ENCODE measurements at regions not wholly inside any gene's neighbourhood (a gene's known extent, or its start where the extent isn't known, plus 50 kb on each side); places are given as distances from the start of the nearest gene placed in this dataset.

GRCh38 chr9:13382595-13382994 lies 103.1 kb upstream of the MPDZ start (continued):
- TF ChIP-seq ATF3 (IDR thresholded peaks at IDR 0.05) (no peak), ATF3 (CRISPR knock-in tag; conservative IDR thresholded peaks at IDR 0.05) (no peak)

- 0% methylated on average over 1 of the region's 3 CpGs for WGBS (ENCODE audit: insufficient coverage, low coverage, missing lambda C conversion rate)
- H3K4me3 ChIP-seq = no peak overlapping the region
- H3K4me2 ChIP-seq (ENCODE audit: insufficient read depth, low read length) = no peak overlapping the region
- no peak for DNase-seq (ENCODE audit: extremely low read depth in 1 of 4, low spot score in 3 of 4)
- BruUV-seq (replicated peaks) = no TSS peak
- ChIA-PET POLR2A (no interaction called here), CTCF (ENCODE audit: low intra/inter-chr PET ratio) (no interaction called here)
- H3K27me3 ChIP-seq (ENCODE audit: control insufficient read depth in 2 of 2, insufficient read depth in 2 of 2, low read length in 2 of 2) = no peaks in the 10 kb centered on the region
- H3K9me1 ChIP-seq (ENCODE audit: control insufficient read depth, insufficient read depth, low read length) = no peaks in the 10 kb centered on the region
- no peak overlapping the region for H2AFZ ChIP-seq (ENCODE audit: low read depth, low read length)
- no peaks in the 10 kb centered on the region for H3K36me3 ChIP-seq (ENCODE audit: control insufficient read depth, insufficient read depth, low read length)
- intact Hi-C loops (cut with micrococcal nuclease) = no loop called here
- H4K20me1 ChIP-seq (replicated peaks; ENCODE audit: control insufficient read depth, insufficient read depth, low read length) = no peaks in the 10 kb centered on the region
- no peak overlapping the region for H3K9ac ChIP-seq (ENCODE audit: insufficient read depth in 1 of 2, low read depth in 2 of 2, low read length in 2 of 2)
- H3K9me3 ChIP-seq (replicated peaks; ENCODE audit: control insufficient read depth, insufficient read depth, low read depth, low read length) = no peaks in the 10 kb centered on the region
- in situ Hi-C loops (cut with MboI) = no loop called here
- H3K27ac ChIP-seq (ENCODE audit: extremely low read depth, low read depth, low read length) = no peak overlapping the region
- H3K79me2 ChIP-seq (ENCODE audit: control insufficient read depth, insufficient read depth, low read length) = no peaks in the 10 kb centered on the region
- no peak for FAIRE-seq
- no peaks in the 10 kb centered on the region for H3K4me1 ChIP-seq (replicated peaks in 1 of 2; ENCODE audit: control insufficient read depth in 2 of 2, insufficient read depth in 2 of 2, low read length in 2 of 2)
- ATAC-seq = no peak
- TF ChIP-seq TAF9B (IDR thresholded peaks at IDR 0.05; ENCODE audit: partially characterized antibody) (no peak), ELF2 (CRISPR knock-in tag; IDR thresholded peaks at IDR 0.05) (no peak), ZNF212 (CRISPR knock-in tag; IDR thresholded peaks at IDR 0.05) (no peak), ATF2 (CRISPR knock-in tag; IDR thresholded peaks at IDR 0.05) (no peak), NCOA2 (IDR thresholded peaks at IDR 0.05; ENCODE audit: partially characterized antibody in 2 of 2) (no peak), ADNP (tag; IDR thresholded peaks at IDR 0.05) (no peak), BRD9 (IDR thresholded peaks at IDR 0.05; ENCODE audit: low read depth, partially characterized antibody) (no peak), E2F5 (CRISPR knock-in tag; IDR thresholded peaks at IDR 0.05) (no peak), GMEB1 (CRISPR knock-in tag; IDR thresholded peaks at IDR 0.05) (no peak), KAT2B (IDR thresholded peaks at IDR 0.05; ENCODE audit: low read depth, low read length) (no peak), NFRKB (IDR thresholded peaks at IDR 0.05; ENCODE audit: low read depth) (no peak), SIX5 (IDR thresholded peaks at IDR 0.05; ENCODE audit: borderline replicate concordance in 1 of 2, insufficient read depth in 1 of 2, low read depth in 1 of 2, low read length in 2 of 2) (no peak), MCM2 (IDR thresholded peaks at IDR 0.05; ENCODE audit: low read depth) (no peak), JUN (IDR thresholded peaks at IDR 0.05; ENCODE audit: borderline replicate concordance, low read depth, low read length) (no peak), JUN (CRISPR knock-in tag; IDR thresholded peaks at IDR 0.05; ENCODE audit: borderline replicate concordance) (no peak)
Measured at GRCh38 chr9:13380903-13381302, 101.4 kb upstream of the MPDZ start.

Data from K562 (cell line).